Left lung (tissue), 4 donors: ENCODE measurements at regions not wholly inside any gene's neighbourhood (a gene's known extent, or its start where the extent isn't known, plus 50 kb on each side); places are given as distances from the start of the nearest gene placed in this dataset.

Experiments used
- ATAC-seq: fragments of 200-7000 bp; cut with Tn5 transposase; one replicate; pipeline ENCODE4 v1.9.1; 2020; ENCODE audit warnings: moderate library complexity
- DNase-seq, 4 donors: peaks; one replicate each; pipeline ENCODE4 v3.0.0-alpha.2; 2013 to 2020
- H3K27ac ChIP-seq, 2 donors: fragments of 200-600 bp; sonication (generic) in 1 of 2; one replicate each; pipeline versions ENCODE4 v1.5.0 to v1.8.0; 2020 to 2021
- H3K27me3 ChIP-seq, 2 donors: fragments of 200-600 bp; sonication (generic) in 1 of 2; one replicate each; pipeline versions ENCODE4 v1.5.0 to v1.8.0; 2020 to 2021
- H3K36me3 ChIP-seq, 2 donors: fragments of 200-600 bp; sonication (generic) in 1 of 2; one replicate each; pipeline versions ENCODE4 v1.5.0 to v1.8.0; 2020 to 2021
- H3K4me1 ChIP-seq, 2 donors: fragments of 200-600 bp; one replicate each; pipeline ENCODE4 v1.8.0; 2021
- H3K4me3 ChIP-seq, 2 donors: fragments of 200-600 bp; sonication (generic) in 1 of 2; one replicate each; pipeline versions ENCODE4 v1.5.0 to v1.8.0; 2020 to 2021; ENCODE audit warnings: mild to moderate bottlenecking in 1 of 2
- H3K9me3 ChIP-seq, 2 donors: fragments of 200-600 bp; sonication (generic) in 1 of 2; one replicate each; pipeline versions ENCODE4 v1.5.0 to v1.8.0; 2020 to 2021
- intact Hi-C, 2 donors: fragments of 100-400 bp; cut with DNase I; formaldehyde crosslinking; loops; one replicate each; pipeline versions ENCODE4 v1.11.2 to v1.14.2; 2022
- TF ChIP-seq, protein P1 (sequence below), 2 donors: fragments of 200-600 bp; sonication (generic) in 1 of 2; IDR thresholded peaks; one replicate each; pipeline versions ENCODE4 v1.5.0 to v1.8.0; 2021; ENCODE audit warnings: antibody characterized with exemption in 2 of 2
- donor health status: DM: no; HTN: yes; CAD: no.
- donor health status: DM: no; HTN: no; CAD: no.

DNA sequence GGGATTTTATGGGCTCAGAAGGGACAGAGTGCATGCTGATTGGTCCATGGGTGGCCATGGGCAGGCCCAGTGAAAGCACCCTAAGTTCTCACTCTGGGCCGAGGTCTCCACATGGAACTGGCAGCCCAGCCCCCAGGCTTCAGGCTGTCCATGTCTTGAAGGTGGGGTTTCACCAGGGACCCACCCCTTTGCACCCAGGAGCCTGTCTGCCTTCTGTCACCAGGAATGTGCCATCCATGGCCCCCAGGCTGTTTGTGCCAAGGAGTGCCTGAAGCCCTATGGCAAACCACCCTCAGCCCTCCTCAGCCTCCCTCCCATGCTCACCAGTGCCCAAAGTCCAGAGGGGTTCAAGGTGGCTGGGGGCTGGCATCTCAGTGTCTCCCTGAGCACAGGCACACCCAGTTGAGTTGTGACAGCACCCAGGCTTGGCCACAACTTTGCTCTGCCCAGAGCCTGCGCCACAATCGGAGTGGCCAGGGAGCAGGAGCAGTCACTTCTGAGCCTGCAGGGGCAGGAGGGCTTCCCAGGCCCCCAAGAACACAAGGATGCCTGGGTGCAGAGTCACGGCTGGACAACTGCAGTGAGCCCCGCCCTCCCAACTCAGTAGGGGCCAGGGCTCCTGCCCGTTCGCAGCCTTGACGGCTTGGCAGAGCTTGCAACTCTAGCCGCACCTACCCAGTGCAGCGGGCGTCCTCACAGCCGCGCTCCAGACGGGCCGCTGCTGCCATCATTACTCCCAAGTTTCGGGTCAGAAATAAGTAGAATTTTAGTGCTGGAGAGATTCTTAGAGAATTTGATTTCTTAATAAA, 185.3 kb upstream of the NUDT6 start:
- peaks cover 0 to 5% of the 10 kb centered on the region in 2 donors for H3K4me1 ChIP-seq
- ATAC-seq, result no peak
- H3K27ac ChIP-seq, result no peak overlapping the region
- DNase-seq, result peak in 1 of 4 donors; percentile 69
- TF ChIP-seq, protein P1, sequence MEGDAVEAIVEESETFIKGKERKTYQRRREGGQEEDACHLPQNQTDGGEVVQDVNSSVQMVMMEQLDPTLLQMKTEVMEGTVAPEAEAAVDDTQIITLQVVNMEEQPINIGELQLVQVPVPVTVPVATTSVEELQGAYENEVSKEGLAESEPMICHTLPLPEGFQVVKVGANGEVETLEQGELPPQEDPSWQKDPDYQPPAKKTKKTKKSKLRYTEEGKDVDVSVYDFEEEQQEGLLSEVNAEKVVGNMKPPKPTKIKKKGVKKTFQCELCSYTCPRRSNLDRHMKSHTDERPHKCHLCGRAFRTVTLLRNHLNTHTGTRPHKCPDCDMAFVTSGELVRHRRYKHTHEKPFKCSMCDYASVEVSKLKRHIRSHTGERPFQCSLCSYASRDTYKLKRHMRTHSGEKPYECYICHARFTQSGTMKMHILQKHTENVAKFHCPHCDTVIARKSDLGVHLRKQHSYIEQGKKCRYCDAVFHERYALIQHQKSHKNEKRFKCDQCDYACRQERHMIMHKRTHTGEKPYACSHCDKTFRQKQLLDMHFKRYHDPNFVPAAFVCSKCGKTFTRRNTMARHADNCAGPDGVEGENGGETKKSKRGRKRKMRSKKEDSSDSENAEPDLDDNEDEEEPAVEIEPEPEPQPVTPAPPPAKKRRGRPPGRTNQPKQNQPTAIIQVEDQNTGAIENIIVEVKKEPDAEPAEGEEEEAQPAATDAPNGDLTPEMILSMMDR (IDR thresholded peaks at IDR 0.05), result no peak
- H3K4me3 ChIP-seq, result no peak overlapping the region
- no peaks in the 10 kb centered on the region for H3K27me3 ChIP-seq
- H3K9me3 ChIP-seq, result no peaks in the 10 kb centered on the region
- H3K36me3 ChIP-seq, result no peaks in the 10 kb centered on the region
- intact Hi-C loops, result no loop called here

DNA sequence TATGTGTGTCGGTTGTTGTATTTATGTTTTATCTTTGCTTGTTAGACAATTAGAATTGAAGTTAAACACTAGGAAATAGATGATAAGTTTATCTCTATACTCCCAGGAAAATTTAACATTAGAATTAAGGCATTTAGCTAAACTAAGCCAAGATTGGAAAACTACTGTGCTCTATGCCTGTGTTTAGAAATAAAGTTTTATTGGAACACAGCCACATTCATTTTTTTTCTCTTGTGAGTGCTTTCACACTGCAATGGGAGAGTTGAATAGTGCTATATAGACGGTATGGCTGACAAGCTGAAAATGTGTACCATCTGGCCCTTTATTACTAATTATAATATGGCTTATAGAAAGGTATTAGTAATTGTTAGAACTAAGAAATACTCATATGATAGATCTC, 186.7 kb upstream of the NUDT6 start:
- TF ChIP-seq, protein P1 (IDR thresholded peaks at IDR 0.05), result no peak
- no peaks in the 10 kb centered on the region for H3K36me3 ChIP-seq
- H3K4me1 ChIP-seq, result no peaks in the 10 kb centered on the region
- H3K27me3 ChIP-seq, result no peaks in the 10 kb centered on the region
- H3K27ac ChIP-seq, result no peak overlapping the region
- DNase-seq (no peak), ATAC-seq (no peak)
- no peak overlapping the region for H3K4me3 ChIP-seq
- no peaks in the 10 kb centered on the region for H3K9me3 ChIP-seq
- intact Hi-C loops, result no loop called here

DNA sequence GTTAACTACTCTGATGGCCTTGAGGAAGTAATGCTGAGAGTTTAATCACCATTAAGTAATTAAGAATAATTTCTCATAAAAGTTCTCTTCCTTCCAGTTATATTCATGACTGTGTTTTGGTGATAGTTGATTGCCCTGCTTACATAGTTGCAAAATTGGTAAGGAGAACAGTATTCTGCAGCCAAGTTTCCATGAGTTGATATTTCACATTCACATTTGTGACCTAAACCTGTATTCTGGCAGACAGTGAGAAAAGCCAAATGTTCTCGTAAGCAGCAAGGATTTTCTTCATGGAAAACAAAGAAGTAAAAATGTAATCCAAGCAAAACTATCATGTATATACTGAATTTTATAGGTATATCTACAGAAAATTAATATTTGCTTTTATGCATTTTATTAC, 187.8 kb upstream of the NUDT6 start:
- DNase-seq (peak in 2 of 4 donors; percentile 71 to 80), ATAC-seq (no peak)
- TF ChIP-seq, protein P1 (IDR thresholded peaks at IDR 0.05), result no peak
- no peaks in the 10 kb centered on the region for H3K27me3 ChIP-seq
- H3K4me1 ChIP-seq, result no peaks in the 10 kb centered on the region
- intact Hi-C loops, result loop anchor here in 1 of 2 donors (10.0 kb wide), 1 partner anchor 285 kb away; the partner anchor contains the start of gene SPRY1
- H3K9me3 ChIP-seq, result no peaks in the 10 kb centered on the region
- H3K36me3 ChIP-seq, result peaks cover 0 to 5% of the 10 kb centered on the region in 2 donors
- peak overlapping the region in 1 of 2 donors; percentile 8 for H3K27ac ChIP-seq
- no peak overlapping the region for H3K4me3 ChIP-seq

DNA sequence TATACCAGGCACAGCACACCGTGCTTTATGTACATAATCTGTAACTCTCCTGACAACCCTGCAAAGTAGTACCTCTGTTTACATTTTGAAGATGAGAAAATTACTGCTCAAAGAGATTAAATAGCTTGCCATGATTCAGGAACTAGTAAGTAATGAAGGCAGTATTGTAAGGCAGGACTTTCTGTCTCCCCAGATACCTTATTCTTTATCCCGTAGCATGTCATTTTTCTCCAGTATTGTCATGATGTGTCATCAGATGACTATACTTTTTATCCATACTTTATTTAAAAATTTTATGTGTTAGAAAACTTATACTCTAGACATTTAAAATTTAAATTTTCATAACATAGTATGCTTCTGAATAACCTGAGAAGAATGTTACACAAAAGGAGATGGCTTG, 188.3 kb upstream of the NUDT6 start:
- TF ChIP-seq, protein P1 (IDR thresholded peaks at IDR 0.05), result no peak
- intact Hi-C loops, result loop anchor here in 1 of 2 donors (10.0 kb wide), 1 partner anchor 284 kb away; the partner anchor contains the start of gene SPRY1
- Histone ChIP-seq H3K4me1 (no peaks in the 10 kb centered on the region), H3K36me3 (peaks cover 0 to 5% of the 10 kb centered on the region in 2 donors), H3K27ac (no peak overlapping the region), H3K9me3 (no peaks in the 10 kb centered on the region), H3K27me3 (no peaks in the 10 kb centered on the region), H3K4me3 (no peak overlapping the region)
- no peak for ATAC-seq
- no peak for DNase-seq

DNA sequence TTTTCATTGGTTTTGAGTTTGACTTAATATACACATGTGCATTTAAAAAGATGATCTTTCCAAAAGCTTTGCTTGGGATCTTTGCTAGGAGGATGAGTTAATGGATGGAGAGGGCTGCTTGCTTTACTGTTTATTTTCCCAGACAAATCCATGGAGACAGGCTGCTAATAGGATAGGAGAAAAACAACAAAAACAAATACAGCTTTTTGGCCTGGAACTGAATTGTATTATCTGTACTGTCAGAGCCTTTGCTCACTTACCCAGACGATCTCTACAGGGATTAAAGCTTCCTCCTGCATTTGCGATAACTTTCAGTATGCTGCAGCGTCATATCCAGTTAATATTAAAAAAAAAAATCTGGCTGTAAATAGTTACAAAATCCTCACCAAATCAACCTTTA, 190.8 kb upstream of the NUDT6 start:
- intact Hi-C loops, result loop anchor here in 1 of 2 donors (10.0 kb wide), 1 partner anchor 282 kb away; the partner anchor contains the start of gene SPRY1
- Histone ChIP-seq H3K36me3 (peaks cover 0 to 5% of the 10 kb centered on the region in 2 donors), H3K4me1 (no peaks in the 10 kb centered on the region), H3K4me3 (no peak overlapping the region), H3K27me3 (no peaks in the 10 kb centered on the region), H3K9me3 (no peaks in the 10 kb centered on the region), H3K27ac (no peak overlapping the region)
- TF ChIP-seq, protein P1 (IDR thresholded peaks at IDR 0.05), result no peak
- ATAC-seq, result no peak
- peak in 1 of 4 donors; percentile 66 for DNase-seq
